GM12878 (cell line): ENCODE measurements at regions not wholly inside any gene's neighbourhood (a gene's known extent, or its start where the extent isn't known, plus 50 kb on each side); places are given as distances from the start of the nearest gene placed in this dataset.

Experiments
- ATF7 ChIP-seq: fragments of 450-650 bp; IDR thresholded peaks from 2 replicates; pipeline ENCODE4 v1.6.1; 2016; ENCODE audit warnings: low read depth, mild to moderate bottlenecking
- BACH1 ChIP-seq: fragments of 450-650 bp; IDR thresholded peaks from 2 replicates; pipeline ENCODE4 v1.6.1; 2017; ENCODE audit warnings: mild to moderate bottlenecking, borderline replicate concordance
- CBX3 ChIP-seq: fragments of 200-600 bp; sonication (generic); IDR thresholded peaks from 2 replicates; pipeline ENCODE4 v1.6.1; 2016; ENCODE audit warnings: low read depth, borderline replicate concordance
- E2F4 ChIP-seq: IDR thresholded peaks from 2 replicates; pipeline ENCODE4 v1.6.1; 2012; ENCODE audit warnings: low read depth, low read length, improper control_type of control experiment
- EP300 ChIP-seq, 2 experiments: fragments of 150-350 bp in 1 of 2; IDR thresholded peaks; 2 replicates each; pipeline ENCODE4 v1.6.1; 2011 to 2012; ENCODE audit warnings: low read depth in 2 of 2, low read length in 2 of 2, borderline replicate concordance in 1 of 2, improper control_type of control experiment in 1 of 2, inconsistent platforms in 1 of 2; ENCODE audit not compliant: control insufficient read depth in 1 of 2
- FOS ChIP-seq: IDR thresholded peaks from 3 replicates; pipeline ENCODE4 v1.6.1; 2011; ENCODE audit warnings: borderline replicate concordance; ENCODE audit not compliant: insufficient read length; ENCODE audit errors: extremely low read depth
- IKZF1 ChIP-seq: fragments of 450-650 bp; conservative IDR thresholded peaks from 2 replicates; pipeline ENCODE4 v1.6.1; 2017; ENCODE audit warnings: antibody characterized with exemption, mild to moderate bottlenecking
- IKZF2 ChIP-seq, 2 experiments: fragments of 450-650 bp; IDR thresholded peaks; 2 replicates each; pipeline ENCODE4 v1.6.1; 2017; ENCODE audit warnings: mild to moderate bottlenecking in 2 of 2, moderate library complexity in 2 of 2
- LARP7 ChIP-seq: fragments of 450-650 bp; IDR thresholded peaks from 2 replicates; pipeline ENCODE4 v1.6.1; 2017; ENCODE audit warnings: mild to moderate bottlenecking
- MEF2B ChIP-seq: fragments of 450-650 bp; IDR thresholded peaks from 2 replicates; pipeline ENCODE4 v1.6.1; 2018; ENCODE audit warnings: mild to moderate bottlenecking, moderate library complexity; ENCODE audit not compliant: partially characterized antibody, poor library complexity, severe bottlenecking
- MXI1 ChIP-seq: fragments of 150-350 bp; IDR thresholded peaks from 2 replicates; pipeline ENCODE4 v1.6.1; 2011; ENCODE audit warnings: low read depth, mild to moderate bottlenecking, inconsistent platforms, low read length, improper control_type of control experiment
- NBN ChIP-seq: fragments of 450-650 bp; IDR thresholded peaks from 2 replicates; pipeline ENCODE4 v1.6.1; 2016
- NFXL1 ChIP-seq: fragments of 450-650 bp; IDR thresholded peaks from 2 replicates; pipeline ENCODE4 v1.6.1; 2017; ENCODE audit warnings: antibody characterized with exemption, mild to moderate bottlenecking, borderline replicate concordance
- POLR2AphosphoS5 ChIP-seq: IDR thresholded peaks from 2 replicates; pipeline ENCODE4 v1.6.1; 2011; ENCODE audit warnings: mild to moderate bottlenecking, low read length, inconsistent platforms
- POU2F2 ChIP-seq: IDR thresholded peaks from 3 replicates; pipeline ENCODE4 v1.6.1; 2011; ENCODE audit warnings: low read depth, mild to moderate bottlenecking, low read length, borderline replicate concordance
- RAD51 ChIP-seq: fragments of 450-650 bp; IDR thresholded peaks from 2 replicates; pipeline ENCODE4 v1.6.1; 2016; ENCODE audit warnings: moderate library complexity, mild to moderate bottlenecking, inconsistent platforms
- RCOR1 ChIP-seq: conservative IDR thresholded peaks from 2 replicates; pipeline ENCODE4 v1.6.1; 2012; ENCODE audit warnings: low read depth, low read length, improper control_type of control experiment
- RELA ChIP-seq: fragments of 450-650 bp; IDR thresholded peaks from 2 replicates; pipeline ENCODE4 v1.8.0; 2014; ENCODE audit warnings: borderline replicate concordance; ENCODE audit not compliant: partially characterized antibody
- RUNX3 ChIP-seq: IDR thresholded peaks from 2 replicates; pipeline ENCODE4 v1.6.1; 2012; ENCODE audit warnings: low read length, inconsistent platforms
- SMAD1 ChIP-seq: fragments of 450-650 bp; IDR thresholded peaks from 2 replicates; pipeline ENCODE4 v1.6.1; 2018; ENCODE audit warnings: mild to moderate bottlenecking, low read depth; ENCODE audit not compliant: partially characterized antibody
- STAT3 ChIP-seq: IDR thresholded peaks from 2 replicates; pipeline ENCODE4 v1.6.1; 2011; ENCODE audit warnings: low read depth, low read length, improper control_type of control experiment
- WRNIP1 ChIP-seq: IDR thresholded peaks from 2 replicates; pipeline ENCODE4 v1.6.1; 2011; ENCODE audit warnings: low read depth, low read length, improper control_type of control experiment, borderline replicate concordance
- TF ChIP-seq, protein P1 (sequence below): IDR thresholded peaks from 2 replicates; pipeline ENCODE4 v1.6.1; 2011; ENCODE audit warnings: low read depth, low read length, improper control_type of control experiment, borderline replicate concordance
- TF ChIP-seq, protein P2 (sequence below): IDR thresholded peaks from 2 replicates; pipeline ENCODE4 v1.6.1; 2011; ENCODE audit warnings: borderline replicate concordance, low read depth, mild to moderate bottlenecking, moderate library complexity, mixed read lengths, low read length; ENCODE audit not compliant: insufficient read depth; ENCODE audit errors: extremely low read length
- TF ChIP-seq, protein P3 (sequence below): IDR thresholded peaks from 2 replicates; pipeline ENCODE4 v1.6.1; 2011; ENCODE audit warnings: mild to moderate bottlenecking, low read depth, low read length, moderate library complexity; ENCODE audit not compliant: insufficient replicate concordance
- TF ChIP-seq, protein P4 (sequence below): fragments of 450-650 bp; IDR thresholded peaks from 2 replicates; pipeline ENCODE4 v1.6.1; 2017; ENCODE audit warnings: low read depth, mild to moderate bottlenecking, moderate library complexity

- TF ChIP-seq, protein P1, sequence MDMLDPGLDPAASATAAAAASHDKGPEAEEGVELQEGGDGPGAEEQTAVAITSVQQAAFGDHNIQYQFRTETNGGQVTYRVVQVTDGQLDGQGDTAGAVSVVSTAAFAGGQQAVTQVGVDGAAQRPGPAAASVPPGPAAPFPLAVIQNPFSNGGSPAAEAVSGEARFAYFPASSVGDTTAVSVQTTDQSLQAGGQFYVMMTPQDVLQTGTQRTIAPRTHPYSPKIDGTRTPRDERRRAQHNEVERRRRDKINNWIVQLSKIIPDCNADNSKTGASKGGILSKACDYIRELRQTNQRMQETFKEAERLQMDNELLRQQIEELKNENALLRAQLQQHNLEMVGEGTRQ: peak; percentile 41; the same call in 1 of the 2 replicates
- TF ChIP-seq SMAD1 (peak; percentile 67), FOS (no peak), MEF2B (peak; percentile 54), LARP7 (no peak), RCOR1 (no peak), RAD51 (peak; percentile 85), STAT3 (no peak), RELA (no peak), CBX3 (no peak), POLR2AphosphoS5 (no peak), IKZF2 (IDR thresholded peaks at IDR 0.05) (peak in 1 of 2 experiments; percentile 32; a peak in 1 of 4 replicates), ATF7 (no peak), E2F4 (no peak), MXI1 (no peak), NBN (0 out of 2 replicates have a peak, but pooled peaks have one; percentile 29), RUNX3 (0 out of 2 replicates have a peak, but pooled peaks have one; percentile 37), NFXL1 (no peak), WRNIP1 (no peak), EP300 (IDR thresholded peaks at IDR 0.05; ENCODE audit: borderline replicate concordance in 1 of 2, control insufficient read depth in 1 of 2, low read depth in 2 of 2, low read length in 2 of 2) (no peak), POU2F2 (peak; percentile 84; the same call in 2 of the 3 replicates), IKZF1 (0 out of 2 replicates have a peak, but pooled peaks have one; percentile 27), BACH1 (no peak)
- TF ChIP-seq, protein P2, sequence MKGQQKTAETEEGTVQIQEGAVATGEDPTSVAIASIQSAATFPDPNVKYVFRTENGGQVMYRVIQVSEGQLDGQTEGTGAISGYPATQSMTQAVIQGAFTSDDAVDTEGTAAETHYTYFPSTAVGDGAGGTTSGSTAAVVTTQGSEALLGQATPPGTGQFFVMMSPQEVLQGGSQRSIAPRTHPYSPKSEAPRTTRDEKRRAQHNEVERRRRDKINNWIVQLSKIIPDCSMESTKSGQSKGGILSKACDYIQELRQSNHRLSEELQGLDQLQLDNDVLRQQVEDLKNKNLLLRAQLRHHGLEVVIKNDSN: peak; percentile 42
- TF ChIP-seq, protein P3, sequence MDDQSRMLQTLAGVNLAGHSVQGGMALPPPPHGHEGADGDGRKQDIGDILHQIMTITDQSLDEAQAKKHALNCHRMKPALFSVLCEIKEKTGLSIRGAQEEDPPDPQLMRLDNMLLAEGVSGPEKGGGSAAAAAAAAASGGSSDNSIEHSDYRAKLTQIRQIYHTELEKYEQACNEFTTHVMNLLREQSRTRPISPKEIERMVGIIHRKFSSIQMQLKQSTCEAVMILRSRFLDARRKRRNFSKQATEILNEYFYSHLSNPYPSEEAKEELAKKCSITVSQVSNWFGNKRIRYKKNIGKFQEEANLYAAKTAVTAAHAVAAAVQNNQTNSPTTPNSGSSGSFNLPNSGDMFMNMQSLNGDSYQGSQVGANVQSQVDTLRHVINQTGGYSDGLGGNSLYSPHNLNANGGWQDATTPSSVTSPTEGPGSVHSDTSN: no peak
- TF ChIP-seq, protein P4, sequence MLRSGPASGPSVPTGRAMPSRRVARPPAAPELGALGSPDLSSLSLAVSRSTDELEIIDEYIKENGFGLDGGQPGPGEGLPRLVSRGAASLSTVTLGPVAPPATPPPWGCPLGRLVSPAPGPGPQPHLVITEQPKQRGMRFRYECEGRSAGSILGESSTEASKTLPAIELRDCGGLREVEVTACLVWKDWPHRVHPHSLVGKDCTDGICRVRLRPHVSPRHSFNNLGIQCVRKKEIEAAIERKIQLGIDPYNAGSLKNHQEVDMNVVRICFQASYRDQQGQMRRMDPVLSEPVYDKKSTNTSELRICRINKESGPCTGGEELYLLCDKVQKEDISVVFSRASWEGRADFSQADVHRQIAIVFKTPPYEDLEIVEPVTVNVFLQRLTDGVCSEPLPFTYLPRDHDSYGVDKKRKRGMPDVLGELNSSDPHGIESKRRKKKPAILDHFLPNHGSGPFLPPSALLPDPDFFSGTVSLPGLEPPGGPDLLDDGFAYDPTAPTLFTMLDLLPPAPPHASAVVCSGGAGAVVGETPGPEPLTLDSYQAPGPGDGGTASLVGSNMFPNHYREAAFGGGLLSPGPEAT: peak; percentile 68
Measured at GRCh38 chr1:118335331-118335732, 150.3 kb upstream of the SPAG17 start (continued).
